Uterus (tissue), 3 donors: ENCODE measurements at regions not wholly inside any gene's neighbourhood (a gene's known extent, or its start where the extent isn't known, plus 50 kb on each side); places are given as distances from the start of the nearest gene placed in this dataset.

Source experiments
- DNase-seq, 2 donors: peaks; one replicate each; pipeline ENCODE4 v3.0.0-alpha.2; 2019 to 2020
- H3K27ac ChIP-seq, 2 donors: fragments of 200-600 bp; sonication (generic); 1 replicate in 1 of 2; 2 replicates in 1 of 2; pipeline ENCODE4 v1.5.1; 2016 to 2018
- H3K27me3 ChIP-seq, 2 donors: fragments of 200-600 bp; sonication (generic); one replicate each; pipeline ENCODE4 v1.5.1; 2018 to 2019; ENCODE audit warnings: control low read depth in 1 of 2
- H3K36me3 ChIP-seq, 2 donors: fragments of 200-600 bp; sonication (generic); one replicate each; pipeline ENCODE4 v1.5.1; 2019; ENCODE audit warnings: control low read depth in 1 of 2
- H3K4me1 ChIP-seq, 2 donors: fragments of 200-600 bp; sonication (generic); one replicate each; pipeline ENCODE4 v1.5.1; 2018 to 2019; ENCODE audit warnings: control low read depth in 1 of 2
- H3K4me3 ChIP-seq, 2 donors: fragments of 200-600 bp; sonication (generic); 1 replicate in 1 of 2; 2 replicates in 1 of 2; pipeline ENCODE4 v1.5.1; 2018 to 2019; ENCODE audit warnings: mild to moderate bottlenecking in 1 of 2
- H3K9me3 ChIP-seq, 2 donors: fragments of 200-600 bp; sonication (generic); one replicate each; pipeline ENCODE4 v1.5.1; 2019; ENCODE audit warnings: control low read depth in 1 of 2
- POLR2A ChIP-seq, 2 donors: fragments of 450-650 bp; IDR thresholded peaks; one replicate each; pipeline ENCODE4 v1.6.1; 2016; ENCODE audit warnings: antibody characterized with exemption in 2 of 2, mild to moderate bottlenecking in 1 of 2, moderate library complexity in 1 of 2
- intact Hi-C: fragments of 100-400 bp; cut with DNase I; formaldehyde crosslinking; loops from one replicate; pipeline ENCODE4 v1.15.1; 2023; ENCODE audit warnings: low total_unique reads
- TF ChIP-seq, protein P1 (sequence below), 4 experiments: fragments of 200-600 bp in 2 of 4; fragments of 450-650 bp in 2 of 4; sonication (generic) in 2 of 4; IDR thresholded peaks; one replicate each; pipeline ENCODE4 v1.5.1; 2016 to 2019; ENCODE audit warnings: antibody characterized with exemption in 4 of 4, mild to moderate bottlenecking in 2 of 4, moderate library complexity in 1 of 4
- donor health status: DM: yes; HTN: yes; CAD: no.

- TF ChIP-seq POLR2A (IDR thresholded peaks at IDR 0.05): no peak
- TF ChIP-seq, protein P1, sequence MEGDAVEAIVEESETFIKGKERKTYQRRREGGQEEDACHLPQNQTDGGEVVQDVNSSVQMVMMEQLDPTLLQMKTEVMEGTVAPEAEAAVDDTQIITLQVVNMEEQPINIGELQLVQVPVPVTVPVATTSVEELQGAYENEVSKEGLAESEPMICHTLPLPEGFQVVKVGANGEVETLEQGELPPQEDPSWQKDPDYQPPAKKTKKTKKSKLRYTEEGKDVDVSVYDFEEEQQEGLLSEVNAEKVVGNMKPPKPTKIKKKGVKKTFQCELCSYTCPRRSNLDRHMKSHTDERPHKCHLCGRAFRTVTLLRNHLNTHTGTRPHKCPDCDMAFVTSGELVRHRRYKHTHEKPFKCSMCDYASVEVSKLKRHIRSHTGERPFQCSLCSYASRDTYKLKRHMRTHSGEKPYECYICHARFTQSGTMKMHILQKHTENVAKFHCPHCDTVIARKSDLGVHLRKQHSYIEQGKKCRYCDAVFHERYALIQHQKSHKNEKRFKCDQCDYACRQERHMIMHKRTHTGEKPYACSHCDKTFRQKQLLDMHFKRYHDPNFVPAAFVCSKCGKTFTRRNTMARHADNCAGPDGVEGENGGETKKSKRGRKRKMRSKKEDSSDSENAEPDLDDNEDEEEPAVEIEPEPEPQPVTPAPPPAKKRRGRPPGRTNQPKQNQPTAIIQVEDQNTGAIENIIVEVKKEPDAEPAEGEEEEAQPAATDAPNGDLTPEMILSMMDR (IDR thresholded peaks at IDR 0.05): no peak
- Histone ChIP-seq H3K9me3 (no peaks in the 10 kb centered on the region), H3K4me3 (no peak overlapping the region), H3K27ac (no peak overlapping the region), H3K4me1 (no peaks in the 10 kb centered on the region), H3K36me3 (no peaks in the 10 kb centered on the region), H3K27me3 (no peaks in the 10 kb centered on the region)
- no peak for DNase-seq
- intact Hi-C loops: no loop called here
Measured at GRCh38 chr12:42853370-42854140, 264.0 kb upstream of the PRICKLE1 start.

GRCh38 chr12:42846782-42847181 is 257.2 kb upstream of the PRICKLE1 start:
- no peak for TF ChIP-seq POLR2A (IDR thresholded peaks at IDR 0.05)
- TF ChIP-seq, protein P1 (IDR thresholded peaks at IDR 0.05): no peak
- no peak overlapping the region for H3K27ac ChIP-seq
- intact Hi-C loops: no loop called here

GRCh38 chr12:42834062-42834461 is 244.5 kb upstream of the PRICKLE1 start:
- H3K27me3 ChIP-seq: no peaks in the 10 kb centered on the region
- no peaks in the 10 kb centered on the region for H3K4me1 ChIP-seq
- TF ChIP-seq POLR2A (IDR thresholded peaks at IDR 0.05): no peak
- no peak for DNase-seq
- no peaks in the 10 kb centered on the region for H3K9me3 ChIP-seq
- no peak overlapping the region for H3K27ac ChIP-seq
- intact Hi-C loops: no loop called here
- H3K4me3 ChIP-seq: no peak overlapping the region
- H3K36me3 ChIP-seq: no peaks in the 10 kb centered on the region

More at GRCh38 chr12:42846782-42847181, 257.2 kb upstream of the PRICKLE1 start:
- H3K4me1 ChIP-seq: no peaks in the 10 kb centered on the region
- H3K4me3 ChIP-seq: no peak overlapping the region
- no peak for DNase-seq
- no peaks in the 10 kb centered on the region for H3K9me3 ChIP-seq
- H3K27me3 ChIP-seq: no peaks in the 10 kb centered on the region
- H3K36me3 ChIP-seq: no peaks in the 10 kb centered on the region

DNA sequence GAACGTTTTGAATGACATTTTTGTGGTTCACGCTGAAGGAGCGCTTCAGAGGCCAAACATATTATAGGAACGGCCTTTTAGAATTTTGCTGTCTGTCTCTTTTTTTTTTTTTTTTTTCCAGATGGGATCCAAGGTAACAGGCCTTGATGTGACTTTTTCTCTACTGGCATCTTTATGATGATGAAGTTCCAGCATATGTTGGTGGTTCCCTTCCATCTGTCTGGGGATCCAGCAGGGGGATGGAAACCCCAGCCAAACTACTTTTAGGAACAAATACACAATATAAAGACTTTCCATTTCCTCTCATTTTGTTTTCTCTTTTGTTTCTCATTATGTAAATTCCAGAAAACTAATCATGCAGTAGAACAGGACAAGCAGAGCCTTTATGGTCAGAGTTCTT is 239.3 kb upstream of the PRICKLE1 start:
- Histone ChIP-seq H3K4me1 (no peaks in the 10 kb centered on the region), H3K9me3 (no peaks in the 10 kb centered on the region), H3K36me3 (no peaks in the 10 kb centered on the region), H3K27me3 (no peaks in the 10 kb centered on the region), H3K4me3 (no peak overlapping the region), H3K27ac (no peak overlapping the region)
- DNase-seq: no peak
- TF ChIP-seq, protein P1 (IDR thresholded peaks at IDR 0.05): no peak
- no peak for TF ChIP-seq POLR2A (IDR thresholded peaks at IDR 0.05)
- intact Hi-C loops: no loop called here

GRCh38 chr12:42824327-42824726 is 234.8 kb upstream of the PRICKLE1 start:
- H3K4me3 ChIP-seq: no peak overlapping the region
- no peaks in the 10 kb centered on the region for H3K4me1 ChIP-seq
- H3K36me3 ChIP-seq: no peaks in the 10 kb centered on the region
- TF ChIP-seq, protein P1 (IDR thresholded peaks at IDR 0.05): no peak
- no peak for TF ChIP-seq POLR2A (IDR thresholded peaks at IDR 0.05)
- no peak overlapping the region for H3K27ac ChIP-seq
- DNase-seq: no peak
- intact Hi-C loops: no loop called here
- H3K9me3 ChIP-seq: no peaks in the 10 kb centered on the region
- H3K27me3 ChIP-seq: no peaks in the 10 kb centered on the region
